ENCODE measurements at regions not wholly inside any gene's neighbourhood (a gene's known extent, or its start where the extent isn't known, plus 50 kb on each side); places are given as distances from the start of the nearest gene placed in this dataset.

GRCh38 chr1:166740668-166741276 lies 98.5 kb upstream of the POGK start:
- no peak for TF ChIP-seq ZNF384 (IDR thresholded peaks at IDR 0.05)
- no peak for TF ChIP-seq SUZ12 (IDR thresholded peaks at IDR 0.05)
- no peak for TF ChIP-seq SP1 (IDR thresholded peaks at IDR 0.05)
- no peak for TF ChIP-seq NFRKB (IDR thresholded peaks at IDR 0.05)
- no peak for TF ChIP-seq PKNOX1 (IDR thresholded peaks at IDR 0.05)
- no peak for TF ChIP-seq FOXK2 (IDR thresholded peaks at IDR 0.05)
- TF ChIP-seq LEF1 (IDR thresholded peaks at IDR 0.05; ENCODE audit: borderline replicate concordance): no peak
- no peak for TF ChIP-seq TARDBP (IDR thresholded peaks at IDR 0.05)
- no peak for TF ChIP-seq FOXA1 (IDR thresholded peaks at IDR 0.05)
- no peak for TF ChIP-seq HDGF (IDR thresholded peaks at IDR 0.05; ENCODE audit: borderline replicate concordance)
- no peak for TF ChIP-seq BHLHE40 (IDR thresholded peaks at IDR 0.05; ENCODE audit: borderline replicate concordance)
- no peak for TF ChIP-seq FOXM1 (IDR thresholded peaks at IDR 0.05; ENCODE audit: borderline replicate concordance)
- no peak for TF ChIP-seq L3MBTL2 (conservative IDR thresholded peaks at IDR 0.05)
- TF ChIP-seq ELF4 (IDR thresholded peaks at IDR 0.05): no peak
